ENCODE measurements at regions not wholly inside any gene's neighbourhood (a gene's known extent, or its start where the extent isn't known, plus 50 kb on each side); places are given as distances from the start of the nearest gene placed in this dataset.

DNA sequence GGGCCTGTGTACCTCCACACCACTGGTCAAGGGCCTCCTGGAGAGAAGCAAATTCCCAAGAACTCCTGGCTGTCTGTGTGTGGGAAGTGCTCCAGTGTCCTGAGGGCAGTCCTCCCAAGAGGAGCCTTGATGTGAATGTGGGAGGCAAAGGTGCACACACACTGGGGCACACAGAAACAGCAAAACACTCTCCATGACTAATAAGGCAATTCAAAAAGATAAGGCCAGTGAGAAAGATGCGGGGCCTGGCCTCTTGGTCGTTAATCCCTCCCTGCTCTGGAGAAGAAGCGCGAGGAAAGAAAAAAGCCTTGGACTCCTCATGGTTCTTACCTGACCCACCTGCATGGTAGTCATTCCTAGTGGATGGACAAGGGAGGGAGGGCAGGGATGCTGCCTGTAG is 373.2 kb downstream of the SLC4A3 start:
- Histone ChIP-seq H3K9me3 (ENCODE audit: control insufficient read depth, insufficient read depth, low read length) (no peaks in the 10 kb centered on the region), H3K27me3 (ENCODE audit: control insufficient read depth, insufficient read depth, low read length) (no peaks in the 10 kb centered on the region), H3K27ac (ENCODE audit: low read length) (no peak overlapping the region), H3K36me3 (ENCODE audit: control insufficient read depth, insufficient read depth, low read length) (no peaks in the 10 kb centered on the region), H3K4me3 (ENCODE audit: low read length) (no peak overlapping the region), H3K4me1 (ENCODE audit: control insufficient read depth, insufficient read depth, low read length) (peaks cover 1% of the 10 kb centered on the region; the same call in 1 of the 2 replicates)
- DNase-seq (ENCODE audit: low read depth, low spot score) = no peak
- no CpG with 5 or more reads among the region's 4 CpGs for WGBS (ENCODE audit: insufficient coverage, insufficient read length)

DNA sequence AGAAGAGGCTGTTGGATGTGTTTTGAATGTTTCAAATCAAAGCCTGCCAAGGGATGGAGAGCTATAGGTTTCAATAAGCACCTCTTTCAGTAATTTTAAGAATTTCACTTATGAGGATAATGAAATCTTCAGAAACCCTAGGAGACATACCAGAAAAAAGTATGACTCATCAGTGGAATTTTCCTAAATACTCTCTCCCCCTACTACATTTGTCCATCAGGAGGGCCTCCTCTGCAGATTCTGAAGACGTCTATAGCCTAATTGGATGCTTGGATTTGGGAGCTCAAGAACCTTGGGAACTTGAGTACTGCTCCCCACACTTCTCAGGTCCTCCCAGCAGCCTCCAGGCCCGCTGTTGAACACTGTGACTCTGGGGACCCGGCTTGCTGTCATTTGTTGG is 374.3 kb downstream of the SLC4A3 start:
- no peak for DNase-seq (ENCODE audit: low read depth, low spot score)
- H3K4me1 ChIP-seq (ENCODE audit: control insufficient read depth, insufficient read depth, low read length) = peaks cover 1% of the 10 kb centered on the region; the same call in 1 of the 2 replicates
- no peak overlapping the region for H3K4me3 ChIP-seq (ENCODE audit: low read length)
- no peak overlapping the region for H3K27ac ChIP-seq (ENCODE audit: low read length)
- WGBS (ENCODE audit: insufficient coverage, insufficient read length) = no CpG with 5 or more reads among the region's 3 CpGs
- H3K36me3 ChIP-seq (ENCODE audit: control insufficient read depth, insufficient read depth, low read length) = no peaks in the 10 kb centered on the region
- no peaks in the 10 kb centered on the region for H3K9me3 ChIP-seq (ENCODE audit: control insufficient read depth, insufficient read depth, low read length)
- H3K27me3 ChIP-seq (ENCODE audit: control insufficient read depth, insufficient read depth, low read length) = no peaks in the 10 kb centered on the region

DNA sequence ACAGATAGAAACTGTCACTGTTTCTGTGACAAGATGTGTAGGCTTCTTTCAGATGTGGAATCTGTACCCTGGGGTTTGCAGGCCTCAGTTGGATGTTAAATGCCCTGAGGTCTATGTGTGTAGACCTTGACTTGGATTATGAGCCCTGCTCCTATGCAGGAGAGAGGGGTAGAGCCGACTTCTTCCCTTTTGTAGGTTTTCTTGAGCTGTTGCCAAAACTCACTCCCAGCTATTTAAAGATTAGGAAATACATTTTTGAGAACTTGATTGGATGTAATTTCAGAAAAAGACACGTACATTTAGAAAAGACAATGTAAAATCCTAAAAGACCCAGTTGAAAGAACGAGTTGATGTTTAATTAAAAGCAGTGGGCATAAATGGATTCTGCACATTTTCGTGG is 374.8 kb downstream of the SLC4A3 start:
- H3K4me1 ChIP-seq (ENCODE audit: control insufficient read depth, insufficient read depth, low read length) = peaks cover 1% of the 10 kb centered on the region; the same call in 1 of the 2 replicates
- H3K9me3 ChIP-seq (ENCODE audit: control insufficient read depth, insufficient read depth, low read length) = no peaks in the 10 kb centered on the region
- no peak overlapping the region for H3K27ac ChIP-seq (ENCODE audit: low read length)
- no CpG with 5 or more reads among the region's 4 CpGs for WGBS (ENCODE audit: insufficient coverage, insufficient read length)
- H3K27me3 ChIP-seq (ENCODE audit: control insufficient read depth, insufficient read depth, low read length) = no peaks in the 10 kb centered on the region
- no peak for DNase-seq (ENCODE audit: low read depth, low spot score)
- no peak overlapping the region for H3K4me3 ChIP-seq (ENCODE audit: low read length)
- no peaks in the 10 kb centered on the region for H3K36me3 ChIP-seq (ENCODE audit: control insufficient read depth, insufficient read depth, low read length)

DNA sequence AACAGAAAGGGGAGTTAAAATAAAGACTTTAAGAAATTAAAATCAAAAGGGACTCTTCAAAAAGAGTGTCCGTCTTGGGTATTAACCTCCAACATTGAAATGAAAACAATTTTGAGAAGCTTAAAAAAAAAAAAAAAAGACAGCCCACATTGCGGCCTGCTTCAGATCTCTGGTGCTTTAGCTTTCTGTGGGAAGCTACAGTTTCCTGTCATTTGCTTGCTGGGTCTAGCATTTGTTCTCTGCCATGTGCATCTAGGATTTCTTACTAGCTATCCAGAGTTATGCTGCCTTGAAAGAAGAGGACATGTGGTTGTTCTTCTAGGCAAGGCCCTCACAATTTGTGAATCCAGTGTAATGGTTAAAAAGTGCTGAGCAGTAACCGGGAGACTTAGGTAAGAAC is 375.3 kb downstream of the SLC4A3 start:
- H3K27ac ChIP-seq (ENCODE audit: low read length) = no peak overlapping the region
- H3K4me1 ChIP-seq (ENCODE audit: control insufficient read depth, insufficient read depth, low read length) = peaks cover 1% of the 10 kb centered on the region; the same call in 1 of the 2 replicates
- H3K4me3 ChIP-seq (ENCODE audit: low read length) = no peak overlapping the region
- no peaks in the 10 kb centered on the region for H3K27me3 ChIP-seq (ENCODE audit: control insufficient read depth, insufficient read depth, low read length)
- no CpG with 5 or more reads among the region's 3 CpGs for WGBS (ENCODE audit: insufficient coverage, insufficient read length)
- no peaks in the 10 kb centered on the region for H3K9me3 ChIP-seq (ENCODE audit: control insufficient read depth, insufficient read depth, low read length)
- DNase-seq (ENCODE audit: low read depth, low spot score) = no peak
- no peaks in the 10 kb centered on the region for H3K36me3 ChIP-seq (ENCODE audit: control insufficient read depth, insufficient read depth, low read length)

DNA sequence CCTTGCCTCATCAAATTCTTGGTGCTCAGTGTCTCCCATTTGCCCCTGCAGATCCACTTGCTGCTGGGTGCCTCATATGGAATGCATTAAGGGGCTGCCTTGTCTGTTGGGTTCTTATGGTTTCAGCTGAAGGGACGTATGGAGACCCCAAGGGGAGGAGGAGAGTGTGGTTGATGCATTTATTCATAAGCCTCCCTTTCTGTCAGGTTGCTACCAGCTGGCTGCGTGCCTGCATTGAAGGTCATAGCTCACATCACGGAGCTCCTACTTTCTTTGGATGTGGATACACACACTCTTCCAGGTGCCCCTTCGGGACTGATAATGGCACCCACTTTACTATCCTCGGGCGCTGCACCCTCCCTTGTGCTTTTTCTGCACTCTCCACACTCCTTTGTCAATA is 377.9 kb downstream of the SLC4A3 start:
- DNase-seq (ENCODE audit: low read depth, low spot score) = no peak
- Histone ChIP-seq H3K4me3 (ENCODE audit: low read length) (no peak overlapping the region), H3K9me3 (ENCODE audit: control insufficient read depth, insufficient read depth, low read length) (no peaks in the 10 kb centered on the region), H3K27me3 (ENCODE audit: control insufficient read depth, insufficient read depth, low read length) (no peaks in the 10 kb centered on the region), H3K36me3 (ENCODE audit: control insufficient read depth, insufficient read depth, low read length) (no peaks in the 10 kb centered on the region), H3K4me1 (ENCODE audit: control insufficient read depth, insufficient read depth, low read length) (no peaks in the 10 kb centered on the region), H3K27ac (ENCODE audit: low read length) (no peak overlapping the region)
- WGBS (ENCODE audit: insufficient coverage, insufficient read length) = no CpG with 5 or more reads among the region's 6 CpGs

GRCh38 chr2:220006152-220006621 is 378.8 kb downstream of the SLC4A3 start:
- no CpG with 5 or more reads among the region's 8 CpGs for WGBS (ENCODE audit: insufficient coverage, insufficient read length)
- Histone ChIP-seq H3K9me3 (ENCODE audit: control insufficient read depth, insufficient read depth, low read length) (no peaks in the 10 kb centered on the region), H3K4me3 (ENCODE audit: low read length) (no peak overlapping the region), H3K4me1 (ENCODE audit: control insufficient read depth, insufficient read depth, low read length) (no peaks in the 10 kb centered on the region), H3K36me3 (ENCODE audit: control insufficient read depth, insufficient read depth, low read length) (no peaks in the 10 kb centered on the region), H3K27ac (ENCODE audit: low read length) (no peak overlapping the region), H3K27me3 (ENCODE audit: control insufficient read depth, insufficient read depth, low read length) (no peaks in the 10 kb centered on the region)
- no peak for DNase-seq (ENCODE audit: low read depth, low spot score)

DNA sequence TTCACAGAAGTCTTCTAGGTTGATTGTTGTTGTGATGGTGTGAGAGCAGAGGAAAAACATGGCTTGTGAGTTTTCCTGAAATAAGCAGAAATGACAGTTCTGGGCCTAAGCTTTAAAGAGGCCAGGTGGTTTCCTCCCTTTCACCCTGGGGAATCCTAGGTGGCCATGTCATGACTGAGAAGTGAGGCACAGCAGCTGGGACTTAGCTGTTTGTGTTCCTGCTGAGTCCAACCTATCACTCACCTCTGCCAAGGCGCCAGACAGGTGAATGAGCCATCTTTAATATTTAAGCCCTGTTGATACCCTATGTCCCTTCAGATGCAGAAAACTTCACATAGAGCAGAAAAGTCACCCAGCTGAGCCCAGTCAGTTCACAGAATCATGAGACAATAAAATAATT is 384.4 kb downstream of the SLC4A3 start:
- Histone ChIP-seq H3K27me3 (ENCODE audit: control insufficient read depth, insufficient read depth, low read length) (no peaks in the 10 kb centered on the region), H3K4me1 (ENCODE audit: control insufficient read depth, insufficient read depth, low read length) (no peaks in the 10 kb centered on the region), H3K4me3 (ENCODE audit: low read length) (no peak overlapping the region), H3K9me3 (ENCODE audit: control insufficient read depth, insufficient read depth, low read length) (no peaks in the 10 kb centered on the region), H3K36me3 (ENCODE audit: control insufficient read depth, insufficient read depth, low read length) (no peaks in the 10 kb centered on the region), H3K27ac (ENCODE audit: low read length) (no peak overlapping the region)
- WGBS (ENCODE audit: insufficient coverage, insufficient read length) = no CpG with 5 or more reads among the region's 1 CpG
- no peak for DNase-seq (ENCODE audit: low read depth, low spot score)

GRCh38 chr2:220014961-220015360 is 387.5 kb downstream of the SLC4A3 start:
- H3K27me3 ChIP-seq (ENCODE audit: control insufficient read depth, insufficient read depth, low read length) = no peaks in the 10 kb centered on the region
- no peak overlapping the region for H3K27ac ChIP-seq (ENCODE audit: low read length)
- H3K9me3 ChIP-seq (ENCODE audit: control insufficient read depth, insufficient read depth, low read length) = no peaks in the 10 kb centered on the region
- DNase-seq (ENCODE audit: low read depth, low spot score) = no peak
- WGBS (ENCODE audit: insufficient coverage, insufficient read length) = no CpG with 5 or more reads among the region's 2 CpGs
- no peaks in the 10 kb centered on the region for H3K36me3 ChIP-seq (ENCODE audit: control insufficient read depth, insufficient read depth, low read length)
- H3K4me3 ChIP-seq (ENCODE audit: low read length) = no peak overlapping the region
- no peaks in the 10 kb centered on the region for H3K4me1 ChIP-seq (ENCODE audit: control insufficient read depth, insufficient read depth, low read length)

DNA sequence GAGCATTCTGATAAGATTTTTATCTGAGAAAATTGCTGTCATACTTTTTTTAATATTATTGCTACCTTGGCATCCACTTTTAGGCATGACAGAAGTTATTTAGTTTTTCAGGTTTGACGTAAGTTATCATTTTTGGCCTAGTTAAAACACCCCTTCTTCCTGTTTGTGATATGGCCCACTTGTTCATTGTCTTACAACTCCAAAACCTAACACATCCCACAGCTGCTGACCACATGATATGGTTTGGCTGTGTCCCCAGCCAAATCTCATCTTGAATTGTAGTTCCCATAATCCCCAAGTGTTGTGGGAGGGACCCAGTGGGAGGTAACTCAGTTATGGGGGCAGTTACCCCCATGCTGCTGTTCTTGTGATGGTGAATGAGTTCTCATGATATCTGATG is 388.1 kb downstream of the SLC4A3 start:
- Histone ChIP-seq H3K4me1 (ENCODE audit: control insufficient read depth, insufficient read depth, low read length) (no peaks in the 10 kb centered on the region), H3K4me3 (ENCODE audit: low read length) (no peak overlapping the region), H3K27me3 (ENCODE audit: control insufficient read depth, insufficient read depth, low read length) (no peaks in the 10 kb centered on the region), H3K36me3 (ENCODE audit: control insufficient read depth, insufficient read depth, low read length) (no peaks in the 10 kb centered on the region), H3K27ac (ENCODE audit: low read length) (no peak overlapping the region), H3K9me3 (ENCODE audit: control insufficient read depth, insufficient read depth, low read length) (no peaks in the 10 kb centered on the region)
- no peak for DNase-seq (ENCODE audit: low read depth, low spot score)
- WGBS (ENCODE audit: insufficient coverage, insufficient read length) = no CpG with 5 or more reads among the region's 1 CpG

DNA sequence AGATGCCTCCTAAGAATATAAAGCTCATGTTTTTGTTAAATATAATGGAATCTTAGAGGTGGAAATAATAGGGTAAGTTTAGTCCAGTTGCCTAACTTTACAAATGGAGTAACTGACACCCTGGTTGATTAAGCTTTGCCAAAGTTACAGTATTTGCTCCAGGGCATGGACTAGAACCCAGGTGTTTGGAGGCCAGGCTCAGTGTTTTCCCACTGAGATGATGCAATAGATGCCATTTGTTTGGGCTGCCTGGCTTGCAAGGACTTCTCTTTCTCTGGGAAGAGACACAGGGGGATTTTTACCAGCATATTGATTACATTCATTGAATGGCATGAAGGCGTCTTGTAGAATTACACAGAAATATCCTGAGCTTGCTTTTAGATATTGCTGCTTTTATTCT is 397.8 kb downstream of the SLC4A3 start:
- H3K4me3 ChIP-seq (ENCODE audit: low read length) = no peak overlapping the region
- no peaks in the 10 kb centered on the region for H3K9me3 ChIP-seq (ENCODE audit: control insufficient read depth, insufficient read depth, low read length)
- H3K4me1 ChIP-seq (ENCODE audit: control insufficient read depth, insufficient read depth, low read length) = no peaks in the 10 kb centered on the region
- no peak overlapping the region for H3K27ac ChIP-seq (ENCODE audit: low read length)
- no peak for DNase-seq (ENCODE audit: low read depth, low spot score)
- H3K27me3 ChIP-seq (ENCODE audit: control insufficient read depth, insufficient read depth, low read length) = no peaks in the 10 kb centered on the region
- no CpG with 5 or more reads among the region's 1 CpG for WGBS (ENCODE audit: insufficient coverage, insufficient read length)
- no peaks in the 10 kb centered on the region for H3K36me3 ChIP-seq (ENCODE audit: control insufficient read depth, insufficient read depth, low read length)

DNA sequence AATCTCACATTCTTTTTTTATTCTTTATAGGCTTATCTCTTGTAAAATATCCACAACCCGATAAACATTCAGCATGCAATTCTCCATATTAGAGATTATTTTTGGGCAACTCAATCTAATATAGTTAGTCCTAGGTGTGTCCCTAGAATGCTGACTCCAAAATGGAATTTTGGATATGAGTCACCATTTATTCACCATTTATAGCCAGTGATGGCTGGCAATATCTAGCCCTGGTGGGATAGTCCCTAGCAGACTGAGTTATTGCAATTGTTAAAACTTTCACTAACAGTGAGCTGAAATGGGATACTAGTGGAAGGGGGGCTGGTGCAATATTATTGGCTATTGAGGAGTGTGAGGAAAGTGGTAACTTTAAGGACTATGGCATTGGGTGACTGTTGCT is 401.6 kb downstream of the SLC4A3 start:
- Histone ChIP-seq H3K4me1 (ENCODE audit: control insufficient read depth, insufficient read depth, low read length) (no peaks in the 10 kb centered on the region), H3K4me3 (ENCODE audit: low read length) (no peak overlapping the region), H3K27ac (ENCODE audit: low read length) (no peak overlapping the region), H3K9me3 (ENCODE audit: control insufficient read depth, insufficient read depth, low read length) (no peaks in the 10 kb centered on the region), H3K36me3 (ENCODE audit: control insufficient read depth, insufficient read depth, low read length) (no peaks in the 10 kb centered on the region), H3K27me3 (ENCODE audit: control insufficient read depth, insufficient read depth, low read length) (no peaks in the 10 kb centered on the region)
- DNase-seq (ENCODE audit: low read depth, low spot score) = no peak
- WGBS (ENCODE audit: insufficient coverage, insufficient read length) = 100% methylated on average over 1 of the region's 1 CpG
